Thyroid gland (tissue), 4 donors: ENCODE measurements at regions not wholly inside any gene's neighbourhood (a gene's known extent, or its start where the extent isn't known, plus 50 kb on each side); places are given as distances from the start of the nearest gene placed in this dataset.

Experiments used
- POLR2A ChIP-seq, 2 donors: fragments of 450-650 bp; IDR thresholded peaks; one replicate each; pipeline ENCODE4 v1.6.1; 2017; ENCODE audit warnings: antibody characterized with exemption in 2 of 2, mild to moderate bottlenecking in 2 of 2, moderate library complexity in 1 of 2
- TF ChIP-seq, protein P1 (sequence below), 6 experiments: fragments of 200-600 bp in 3 of 6; fragments of 450-650 bp in 3 of 6; sonication (generic) in 3 of 6; IDR thresholded peaks; one replicate each; pipeline ENCODE4 v1.5.1; 2016 to 2019; ENCODE audit warnings: antibody characterized with exemption in 6 of 6, mild to moderate bottlenecking in 2 of 6, inconsistent platforms in 1 of 6, moderate library complexity in 1 of 6

DNA sequence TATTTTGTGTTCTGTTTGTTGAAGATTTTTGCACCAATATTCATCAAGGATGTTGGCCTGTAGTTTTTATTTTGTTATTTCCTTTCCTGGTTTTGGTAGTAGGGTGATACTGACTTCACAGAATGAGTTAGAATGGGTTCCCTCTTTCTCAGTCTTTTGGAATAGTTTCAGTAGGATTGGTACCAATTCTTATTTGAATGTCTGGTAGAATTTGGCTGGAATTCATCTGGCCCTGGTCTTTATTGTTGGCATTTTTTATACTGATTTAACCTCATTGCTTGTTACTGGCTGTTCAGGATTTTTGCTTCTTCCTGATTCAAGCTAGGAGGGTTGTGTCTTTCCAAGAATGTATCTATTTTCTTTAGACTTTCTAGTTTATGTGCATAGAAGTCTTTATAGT is 263.7 kb downstream of the SOX11 start:
- TF ChIP-seq, protein P1, sequence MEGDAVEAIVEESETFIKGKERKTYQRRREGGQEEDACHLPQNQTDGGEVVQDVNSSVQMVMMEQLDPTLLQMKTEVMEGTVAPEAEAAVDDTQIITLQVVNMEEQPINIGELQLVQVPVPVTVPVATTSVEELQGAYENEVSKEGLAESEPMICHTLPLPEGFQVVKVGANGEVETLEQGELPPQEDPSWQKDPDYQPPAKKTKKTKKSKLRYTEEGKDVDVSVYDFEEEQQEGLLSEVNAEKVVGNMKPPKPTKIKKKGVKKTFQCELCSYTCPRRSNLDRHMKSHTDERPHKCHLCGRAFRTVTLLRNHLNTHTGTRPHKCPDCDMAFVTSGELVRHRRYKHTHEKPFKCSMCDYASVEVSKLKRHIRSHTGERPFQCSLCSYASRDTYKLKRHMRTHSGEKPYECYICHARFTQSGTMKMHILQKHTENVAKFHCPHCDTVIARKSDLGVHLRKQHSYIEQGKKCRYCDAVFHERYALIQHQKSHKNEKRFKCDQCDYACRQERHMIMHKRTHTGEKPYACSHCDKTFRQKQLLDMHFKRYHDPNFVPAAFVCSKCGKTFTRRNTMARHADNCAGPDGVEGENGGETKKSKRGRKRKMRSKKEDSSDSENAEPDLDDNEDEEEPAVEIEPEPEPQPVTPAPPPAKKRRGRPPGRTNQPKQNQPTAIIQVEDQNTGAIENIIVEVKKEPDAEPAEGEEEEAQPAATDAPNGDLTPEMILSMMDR (IDR thresholded peaks at IDR 0.05), result no peak
- no peak for TF ChIP-seq POLR2A (IDR thresholded peaks at IDR 0.05)
